Retinal pigment epithelial cell (primary cell): ENCODE measurements at regions not wholly inside any gene's neighbourhood (a gene's known extent, or its start where the extent isn't known, plus 50 kb on each side); places are given as distances from the start of the nearest gene placed in this dataset.

Source experiments
- DNase-seq: peaks from one replicate; pipeline ENCODE4 v3.0.0-alpha.2; 2010; ENCODE audit warnings: low read depth
- H3K4me3 ChIP-seq: 2 replicates; pipeline ENCODE4 v1.5.1; 2011; ENCODE audit warnings: mild to moderate bottlenecking, low read length, control low read depth, moderate library complexity
- CTCF ChIP-seq: conservative IDR thresholded peaks from 2 replicates; pipeline ENCODE4 v1.5.1; 2011; ENCODE audit warnings: low read depth, low read length, control low read depth, inconsistent platforms

- H3K4me3 ChIP-seq: no peak overlapping the region
- TF ChIP-seq CTCF: no peak
- DNase-seq: no peak
Observed at GRCh38 chr14:49121246-49121645, 464.9 kb downstream of the RPS29 start.

GRCh38 chr14:49114161-49114893 lies 471.9 kb downstream of the RPS29 start:
- no peak overlapping the region for H3K4me3 ChIP-seq
- no peak for DNase-seq

GRCh38 chr14:49106741-49107667 lies 479.2 kb downstream of the RPS29 start:
- TF ChIP-seq CTCF: no peak
- H3K4me3 ChIP-seq: no peak overlapping the region
- peak; percentile 29 for DNase-seq

More at GRCh38 chr14:49114161-49114893, 471.9 kb downstream of the RPS29 start:
- TF ChIP-seq CTCF: no peak

GRCh38 chr14:49105956-49106355 lies 480.2 kb downstream of the RPS29 start:
- no peak for TF ChIP-seq CTCF
- no peak overlapping the region for H3K4me3 ChIP-seq
- no peak for DNase-seq

GRCh38 chr14:49105512-49105911 lies 480.7 kb downstream of the RPS29 start:
- no peak for TF ChIP-seq CTCF
- no peak for DNase-seq
- H3K4me3 ChIP-seq: no peak overlapping the region

- no peak for TF ChIP-seq CTCF
Observed at GRCh38 chr14:49092345-49092744, 493.8 kb downstream of the RPS29 start.

More at GRCh38 chr14:49092345-49092744, 493.8 kb downstream of the RPS29 start:
- no peak overlapping the region for H3K4me3 ChIP-seq
- DNase-seq: no peak
